HEK293 (cell line): ENCODE measurements at regions not wholly inside any gene's neighbourhood (a gene's known extent, or its start where the extent isn't known, plus 50 kb on each side); places are given as distances from the start of the nearest gene placed in this dataset.

Source experiments
- SETDB1 ChIP-seq: IDR thresholded peaks from one replicate; pipeline ENCODE4 v1.6.1; 2017; ENCODE audit warnings: mild to moderate bottlenecking, low read length, moderate library complexity, mixed read lengths; ENCODE audit not compliant: insufficient read length
- ZBTB20 ChIP-seq: fragments of 450-650 bp; formaldehyde crosslinking; IDR thresholded peaks from 2 replicates; pipeline ENCODE4 v1.5.1; 2016; ENCODE audit warnings: missing biosample characterization, missing genetic modification characterization
- ZNF274 ChIP-seq, 2 experiments: fragments of 200-500 bp in 1 of 2; fragments of 450-650 bp in 1 of 2; sonication (Bioruptor generic) in 1 of 2; formaldehyde crosslinking in 1 of 2; IDR thresholded peaks; 2 replicates each; pipeline versions ENCODE4 v1.5.1 to v1.6.1; 2014 to 2016; ENCODE audit warnings: borderline replicate concordance in 1 of 2, inconsistent platforms in 1 of 2, low read length in 1 of 2, missing biosample characterization in 1 of 2, missing genetic modification characterization in 1 of 2
- ZNF677 ChIP-seq: fragments of 450-650 bp; IDR thresholded peaks from 2 replicates; pipeline ENCODE4 v1.5.0; 2018; ENCODE audit warnings: missing biosample characterization, mild to moderate bottlenecking, missing genetic modification characterization, moderate library complexity
- TF ChIP-seq, protein P1 (sequence below): fragments of 450-650 bp; formaldehyde crosslinking; IDR thresholded peaks from 2 replicates; pipeline ENCODE4 v1.5.1; 2016; ENCODE audit warnings: missing biosample characterization, missing genetic modification characterization
- TF ChIP-seq, protein P2 (sequence below): fragments of 450-650 bp; formaldehyde crosslinking; IDR thresholded peaks from 2 replicates; pipeline ENCODE4 v1.5.1; 2016; ENCODE audit warnings: missing biosample characterization, missing genetic modification characterization, borderline replicate concordance

GRCh38 chr10:44258019-44258418 lies 126.9 kb downstream of the CXCL12 start:
- TF ChIP-seq, protein P1, sequence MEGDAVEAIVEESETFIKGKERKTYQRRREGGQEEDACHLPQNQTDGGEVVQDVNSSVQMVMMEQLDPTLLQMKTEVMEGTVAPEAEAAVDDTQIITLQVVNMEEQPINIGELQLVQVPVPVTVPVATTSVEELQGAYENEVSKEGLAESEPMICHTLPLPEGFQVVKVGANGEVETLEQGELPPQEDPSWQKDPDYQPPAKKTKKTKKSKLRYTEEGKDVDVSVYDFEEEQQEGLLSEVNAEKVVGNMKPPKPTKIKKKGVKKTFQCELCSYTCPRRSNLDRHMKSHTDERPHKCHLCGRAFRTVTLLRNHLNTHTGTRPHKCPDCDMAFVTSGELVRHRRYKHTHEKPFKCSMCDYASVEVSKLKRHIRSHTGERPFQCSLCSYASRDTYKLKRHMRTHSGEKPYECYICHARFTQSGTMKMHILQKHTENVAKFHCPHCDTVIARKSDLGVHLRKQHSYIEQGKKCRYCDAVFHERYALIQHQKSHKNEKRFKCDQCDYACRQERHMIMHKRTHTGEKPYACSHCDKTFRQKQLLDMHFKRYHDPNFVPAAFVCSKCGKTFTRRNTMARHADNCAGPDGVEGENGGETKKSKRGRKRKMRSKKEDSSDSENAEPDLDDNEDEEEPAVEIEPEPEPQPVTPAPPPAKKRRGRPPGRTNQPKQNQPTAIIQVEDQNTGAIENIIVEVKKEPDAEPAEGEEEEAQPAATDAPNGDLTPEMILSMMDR, result no peak
- TF ChIP-seq ZNF677 (tag by site-specific recombination) (no peak), SETDB1 (no peak), ZNF274 (IDR thresholded peaks at IDR 0.05; ENCODE audit: low read length) (no peak), ZNF274 (tag by site-specific recombination; IDR thresholded peaks at IDR 0.05; ENCODE audit: borderline replicate concordance) (no peak), ZBTB20 (tag by site-specific recombination) (no peak)
- TF ChIP-seq, protein P2, sequence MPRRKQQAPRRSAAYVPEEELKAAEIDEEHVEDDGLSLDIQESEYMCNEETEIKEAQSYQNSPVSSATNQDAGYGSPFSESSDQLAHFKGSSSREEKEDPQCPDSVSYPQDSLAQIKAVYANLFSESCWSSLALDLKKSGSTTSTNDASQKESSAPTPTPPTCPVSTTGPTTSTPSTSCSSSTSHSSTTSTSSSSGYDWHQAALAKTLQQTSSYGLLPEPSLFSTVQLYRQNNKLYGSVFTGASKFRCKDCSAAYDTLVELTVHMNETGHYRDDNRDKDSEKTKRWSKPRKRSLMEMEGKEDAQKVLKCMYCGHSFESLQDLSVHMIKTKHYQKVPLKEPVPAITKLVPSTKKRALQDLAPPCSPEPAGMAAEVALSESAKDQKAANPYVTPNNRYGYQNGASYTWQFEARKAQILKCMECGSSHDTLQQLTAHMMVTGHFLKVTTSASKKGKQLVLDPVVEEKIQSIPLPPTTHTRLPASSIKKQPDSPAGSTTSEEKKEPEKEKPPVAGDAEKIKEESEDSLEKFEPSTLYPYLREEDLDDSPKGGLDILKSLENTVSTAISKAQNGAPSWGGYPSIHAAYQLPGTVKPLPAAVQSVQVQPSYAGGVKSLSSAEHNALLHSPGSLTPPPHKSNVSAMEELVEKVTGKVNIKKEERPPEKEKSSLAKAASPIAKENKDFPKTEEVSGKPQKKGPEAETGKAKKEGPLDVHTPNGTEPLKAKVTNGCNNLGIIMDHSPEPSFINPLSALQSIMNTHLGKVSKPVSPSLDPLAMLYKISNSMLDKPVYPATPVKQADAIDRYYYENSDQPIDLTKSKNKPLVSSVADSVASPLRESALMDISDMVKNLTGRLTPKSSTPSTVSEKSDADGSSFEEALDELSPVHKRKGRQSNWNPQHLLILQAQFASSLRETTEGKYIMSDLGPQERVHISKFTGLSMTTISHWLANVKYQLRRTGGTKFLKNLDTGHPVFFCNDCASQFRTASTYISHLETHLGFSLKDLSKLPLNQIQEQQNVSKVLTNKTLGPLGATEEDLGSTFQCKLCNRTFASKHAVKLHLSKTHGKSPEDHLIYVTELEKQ, result no peak
